ENCODE measurements at regions not wholly inside any gene's neighbourhood (a gene's known extent, or its start where the extent isn't known, plus 50 kb on each side); places are given as distances from the start of the nearest gene placed in this dataset.
A peak's percentile ranks its signal among the peaks of the same experiment; 100 is the strongest.

GRCh38 chr9:84419031-84419602, 78.6 kb upstream of the SLC28A3 start:
- no peaks in the 10 kb centered on the region for H3K27me3 ChIP-seq (ENCODE audit: control insufficient read depth, insufficient read depth, low read length)
- H3K14ac ChIP-seq (replicated peaks; ENCODE audit: low read depth, low read length): no peak overlapping the region
- peaks cover 4% of the 10 kb centered on the region for H3K9me3 ChIP-seq (ENCODE audit: control insufficient read depth, insufficient read depth, low read length)
- in situ Hi-C loops (cut with MboI; ENCODE audit: low sequenced_read_pairs) (no loop called here), dilution Hi-C loops (cut with HindIII; ENCODE audit: low sequenced_read_pairs, unreplicated experiment) (no loop called here), intact Hi-C loops (cut with micrococcal nuclease) (no loop called here)
- no peak for TF ChIP-seq RCOR1 (IDR thresholded peaks at IDR 0.05; ENCODE audit: insufficient replicate concordance, low read length)
- TF ChIP-seq, protein P1, sequence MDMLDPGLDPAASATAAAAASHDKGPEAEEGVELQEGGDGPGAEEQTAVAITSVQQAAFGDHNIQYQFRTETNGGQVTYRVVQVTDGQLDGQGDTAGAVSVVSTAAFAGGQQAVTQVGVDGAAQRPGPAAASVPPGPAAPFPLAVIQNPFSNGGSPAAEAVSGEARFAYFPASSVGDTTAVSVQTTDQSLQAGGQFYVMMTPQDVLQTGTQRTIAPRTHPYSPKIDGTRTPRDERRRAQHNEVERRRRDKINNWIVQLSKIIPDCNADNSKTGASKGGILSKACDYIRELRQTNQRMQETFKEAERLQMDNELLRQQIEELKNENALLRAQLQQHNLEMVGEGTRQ (IDR thresholded peaks at IDR 0.05; ENCODE audit: low read depth, low read length): no peak
- TF ChIP-seq, protein P2, sequence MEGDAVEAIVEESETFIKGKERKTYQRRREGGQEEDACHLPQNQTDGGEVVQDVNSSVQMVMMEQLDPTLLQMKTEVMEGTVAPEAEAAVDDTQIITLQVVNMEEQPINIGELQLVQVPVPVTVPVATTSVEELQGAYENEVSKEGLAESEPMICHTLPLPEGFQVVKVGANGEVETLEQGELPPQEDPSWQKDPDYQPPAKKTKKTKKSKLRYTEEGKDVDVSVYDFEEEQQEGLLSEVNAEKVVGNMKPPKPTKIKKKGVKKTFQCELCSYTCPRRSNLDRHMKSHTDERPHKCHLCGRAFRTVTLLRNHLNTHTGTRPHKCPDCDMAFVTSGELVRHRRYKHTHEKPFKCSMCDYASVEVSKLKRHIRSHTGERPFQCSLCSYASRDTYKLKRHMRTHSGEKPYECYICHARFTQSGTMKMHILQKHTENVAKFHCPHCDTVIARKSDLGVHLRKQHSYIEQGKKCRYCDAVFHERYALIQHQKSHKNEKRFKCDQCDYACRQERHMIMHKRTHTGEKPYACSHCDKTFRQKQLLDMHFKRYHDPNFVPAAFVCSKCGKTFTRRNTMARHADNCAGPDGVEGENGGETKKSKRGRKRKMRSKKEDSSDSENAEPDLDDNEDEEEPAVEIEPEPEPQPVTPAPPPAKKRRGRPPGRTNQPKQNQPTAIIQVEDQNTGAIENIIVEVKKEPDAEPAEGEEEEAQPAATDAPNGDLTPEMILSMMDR (conservative IDR thresholded peaks at IDR 0.05; ENCODE audit: low read depth, low read length): 0 out of 2 replicates have a peak, but pooled peaks have one; percentile 12
- TF ChIP-seq FOS (IDR thresholded peaks at IDR 0.05; ENCODE audit: low read depth, low read length): no peak
- no peak for TF ChIP-seq MXI1 (IDR thresholded peaks at IDR 0.05; ENCODE audit: borderline replicate concordance, low read depth, low read length)
- TF ChIP-seq CHD1 (IDR thresholded peaks at IDR 0.05; ENCODE audit: low read depth, low read length): no peak
- TF ChIP-seq RAD21 (IDR thresholded peaks at IDR 0.05; ENCODE audit: low read length): no peak
- no peak overlapping the region for H3K18ac ChIP-seq (ENCODE audit: low read depth, low read length)
- no peak overlapping the region for H2BK5ac ChIP-seq (ENCODE audit: low read depth, low read length, poor library complexity, severe bottlenecking)
- H3K4ac ChIP-seq (ENCODE audit: low read depth, low read length): no peak overlapping the region
- H3K79me1 ChIP-seq (ENCODE audit: low read depth in 1 of 2, low read length in 2 of 2): no peaks in the 10 kb centered on the region
- no peak overlapping the region for H2BK120ac ChIP-seq (ENCODE audit: low read depth, low read length)
- WGBS, 2 experiments (ENCODE audit: extremely low coverage in 2 of 2, insufficient read length in 1 of 2): no CpG with 5 or more reads among the region's 2 CpGs
- no peak overlapping the region for H3K56ac ChIP-seq (ENCODE audit: extremely low read depth, insufficient read depth, low read length)
- no peak overlapping the region for H4K5ac ChIP-seq (ENCODE audit: low read depth, low read length)
- no peak overlapping the region for H2BK15ac ChIP-seq (ENCODE audit: low read depth, low read length)
- ATAC-seq (ENCODE audit: low read depth): no peak
- no peak overlapping the region for H3K4me2 ChIP-seq (ENCODE audit: low read depth, low read length)
- ChIA-PET POLR2A (ENCODE audit: unreplicated experiment) (no interaction called here), CTCF (interaction anchor here (1.1 kb wide), 1 partner anchor 1191 kb away, joined by 3 read pairs; no protein-coding TSS in a partner anchor)
- no peak overlapping the region for H4K8ac ChIP-seq (ENCODE audit: low read depth in 2 of 2, low read length in 2 of 2)
- no peak overlapping the region for H3K27ac ChIP-seq (ENCODE audit: insufficient read depth, low read length)
- H2BK20ac ChIP-seq (ENCODE audit: low read depth, low read length): no peak overlapping the region
- no peak overlapping the region for H3K23ac ChIP-seq (ENCODE audit: low read depth, low read length)
- H3K36me3 ChIP-seq (ENCODE audit: control insufficient read depth, insufficient read depth, low read length): no peaks in the 10 kb centered on the region
- no peaks in the 10 kb centered on the region for H3K4me1 ChIP-seq (ENCODE audit: control insufficient read depth, insufficient read depth, low read length)
- H3K9ac ChIP-seq (ENCODE audit: low read depth, low read length): no peak overlapping the region
- no peak overlapping the region for H2AK5ac ChIP-seq (ENCODE audit: low read depth, low read length)
- no TSS peak for BruUV-seq (replicated peaks)
- no peaks in the 10 kb centered on the region for H3K9me1 ChIP-seq (ENCODE audit: insufficient read depth, low read length)
- no peak for DNase-seq
- no peak overlapping the region for H2AFZ ChIP-seq (replicated peaks; ENCODE audit: low read length, poor library complexity)
- no peak overlapping the region for H3K4me3 ChIP-seq (ENCODE audit: insufficient read depth, low read depth, low read length)
- H4K20me1 ChIP-seq (ENCODE audit: insufficient read depth, low read length): no peaks in the 10 kb centered on the region
- H2AK9ac ChIP-seq (replicated peaks; ENCODE audit: low read depth, low read length, poor library complexity): no peak overlapping the region
- no peak overlapping the region for H4K91ac ChIP-seq (ENCODE audit: insufficient read depth, low read depth, low read length)

Measured in IMR-90 (cell line).